Vagina (tissue), 2 donors: ENCODE measurements at regions not wholly inside any gene's neighbourhood (a gene's known extent, or its start where the extent isn't known, plus 50 kb on each side); places are given as distances from the start of the nearest gene placed in this dataset.

Experiments
- DNase-seq, 2 donors: peaks; one replicate each; pipeline ENCODE4 v3.0.0-alpha.2; 2017; ENCODE audit errors: extremely low spot score in 2 of 2
- H3K27ac ChIP-seq: fragments of 200-600 bp; sonication (generic); one replicate; pipeline ENCODE4 v1.5.1; 2019
- H3K27me3 ChIP-seq: fragments of 200-600 bp; sonication (generic); one replicate; pipeline ENCODE4 v1.5.1; 2019
- H3K36me3 ChIP-seq, 2 donors: fragments of 200-600 bp; sonication (generic); one replicate each; pipeline ENCODE4 v1.5.1; 2017 to 2019
- H3K4me1 ChIP-seq: fragments of 200-600 bp; sonication (generic); one replicate; pipeline ENCODE4 v1.5.1; 2019
- H3K4me3 ChIP-seq, 2 donors: fragments of 200-600 bp; sonication (generic); 1 replicate in 1 of 2; 2 replicates in 1 of 2; pipeline ENCODE4 v1.5.1; 2016 to 2019
- H3K9me3 ChIP-seq: fragments of 200-600 bp; sonication (generic); one replicate; pipeline ENCODE4 v1.5.1; 2019
- CTCF ChIP-seq, 3 experiments: fragments of 450-650 bp in 2 of 3; fragments of 200-600 bp in 1 of 3; sonication (generic) in 1 of 3; IDR thresholded peaks; one replicate each; pipeline ENCODE4 v1.5.1; 2017 to 2019; ENCODE audit warnings: antibody characterized with exemption in 3 of 3, mild to moderate bottlenecking in 2 of 3, moderate library complexity in 2 of 3
- POLR2A ChIP-seq, 2 donors: fragments of 450-650 bp; IDR thresholded peaks; one replicate each; pipeline ENCODE4 v1.6.1; 2017; ENCODE audit warnings: antibody characterized with exemption in 2 of 2, mild to moderate bottlenecking in 2 of 2, moderate library complexity in 2 of 2
- POLR2AphosphoS5 ChIP-seq, 2 donors: sonication (generic); formaldehyde crosslinking; IDR thresholded peaks; one replicate each; pipeline ENCODE4 v1.9.0; 2017; ENCODE audit warnings: antibody characterized with exemption in 2 of 2, mild to moderate bottlenecking in 2 of 2, low read depth in 1 of 2; ENCODE audit not compliant: insufficient read depth in 1 of 2
- intact Hi-C: fragments of 100-400 bp; cut with DNase I; formaldehyde crosslinking; loops from one replicate; pipeline ENCODE4 v1.15.1; 2023

GRCh38 chr1:173287785-173288184 is 80.7 kb upstream of the TNFSF4 start:
- intact Hi-C loops, result no loop called here
- no peaks in the 10 kb centered on the region for H3K9me3 ChIP-seq
- H3K36me3 ChIP-seq, result no peaks in the 10 kb centered on the region
- TF ChIP-seq POLR2A (IDR thresholded peaks at IDR 0.05) (no peak), CTCF (IDR thresholded peaks at IDR 0.05) (no peak), POLR2AphosphoS5 (IDR thresholded peaks at IDR 0.05; ENCODE audit: insufficient read depth in 1 of 2, low read depth in 1 of 2) (no peak)
- H3K4me3 ChIP-seq, result no peak overlapping the region
- H3K4me1 ChIP-seq, result no peaks in the 10 kb centered on the region
- H3K27ac ChIP-seq, result no peak overlapping the region
- DNase-seq, result no peak
- no peaks in the 10 kb centered on the region for H3K27me3 ChIP-seq

GRCh38 chr1:173293756-173294155 is 86.6 kb upstream of the TNFSF4 start:
- intact Hi-C loops, result no loop called here
- Histone ChIP-seq H3K27me3 (no peaks in the 10 kb centered on the region), H3K4me1 (peaks cover 8% of the 10 kb centered on the region), H3K4me3 (no peak overlapping the region), H3K9me3 (no peaks in the 10 kb centered on the region), H3K27ac (no peak overlapping the region), H3K36me3 (no peaks in the 10 kb centered on the region)
- no peak for DNase-seq
- TF ChIP-seq CTCF (IDR thresholded peaks at IDR 0.05), result no peak
- TF ChIP-seq POLR2AphosphoS5 (IDR thresholded peaks at IDR 0.05; ENCODE audit: insufficient read depth in 1 of 2, low read depth in 1 of 2), result no peak
- no peak for TF ChIP-seq POLR2A (IDR thresholded peaks at IDR 0.05)

- Histone ChIP-seq H3K4me1 (peaks cover 8% of the 10 kb centered on the region), H3K9me3 (no peaks in the 10 kb centered on the region), H3K27me3 (no peaks in the 10 kb centered on the region), H3K4me3 (no peak overlapping the region), H3K36me3 (no peaks in the 10 kb centered on the region), H3K27ac (no peak overlapping the region)
- intact Hi-C loops, result no loop called here
- no peak for DNase-seq
- no peak for TF ChIP-seq POLR2AphosphoS5 (IDR thresholded peaks at IDR 0.05; ENCODE audit: insufficient read depth in 1 of 2, low read depth in 1 of 2)
- TF ChIP-seq POLR2A (IDR thresholded peaks at IDR 0.05), result no peak
- no peak for TF ChIP-seq CTCF (IDR thresholded peaks at IDR 0.05)
These were observed 87.7 kb upstream of the TNFSF4 start for GRCh38 chr1:173294843-173295242.

GRCh38 chr1:173295391-173295790 is 88.3 kb upstream of the TNFSF4 start:
- Histone ChIP-seq H3K36me3 (no peaks in the 10 kb centered on the region), H3K4me3 (no peak overlapping the region), H3K27me3 (no peaks in the 10 kb centered on the region), H3K9me3 (no peaks in the 10 kb centered on the region), H3K27ac (no peak overlapping the region), H3K4me1 (peaks cover 8% of the 10 kb centered on the region)
- no peak for TF ChIP-seq POLR2AphosphoS5 (IDR thresholded peaks at IDR 0.05; ENCODE audit: insufficient read depth in 1 of 2, low read depth in 1 of 2)
- TF ChIP-seq POLR2A (IDR thresholded peaks at IDR 0.05), result no peak
- DNase-seq, result no peak
- intact Hi-C loops, result no loop called here

GRCh38 chr1:173295995-173296394 is 88.9 kb upstream of the TNFSF4 start:
- H3K27ac ChIP-seq, result no peak overlapping the region
- H3K36me3 ChIP-seq, result no peaks in the 10 kb centered on the region
- no peaks in the 10 kb centered on the region for H3K9me3 ChIP-seq
- peaks cover 8% of the 10 kb centered on the region for H3K4me1 ChIP-seq
- no peak for DNase-seq
- no peak for TF ChIP-seq CTCF (IDR thresholded peaks at IDR 0.05)
- TF ChIP-seq POLR2A (IDR thresholded peaks at IDR 0.05), result no peak
- no peak for TF ChIP-seq POLR2AphosphoS5 (IDR thresholded peaks at IDR 0.05; ENCODE audit: insufficient read depth in 1 of 2, low read depth in 1 of 2)
- intact Hi-C loops, result no loop called here
- no peak overlapping the region for H3K4me3 ChIP-seq
- no peaks in the 10 kb centered on the region for H3K27me3 ChIP-seq
